ENCODE measurements at regions not wholly inside any gene's neighbourhood (a gene's known extent, or its start where the extent isn't known, plus 50 kb on each side); places are given as distances from the start of the nearest gene placed in this dataset.

- Histone ChIP-seq H3K27me3 (ENCODE audit: control insufficient read depth, insufficient read depth, low read length) (no peaks in the 10 kb centered on the region), H3K36me3 (replicated peaks; ENCODE audit: control insufficient read depth, insufficient read depth, low read length) (no peaks in the 10 kb centered on the region), H3K4me3 (ENCODE audit: insufficient read depth, low read depth, low read length) (no peak overlapping the region)
- no peak for DNase-seq
These were observed 53.6 kb upstream of the EPCAM start for GRCh38 chr2:47315475-47315874.

- Histone ChIP-seq H3K36me3 (replicated peaks; ENCODE audit: control insufficient read depth, insufficient read depth, low read length) (no peaks in the 10 kb centered on the region), H3K27me3 (ENCODE audit: control insufficient read depth, insufficient read depth, low read length) (no peaks in the 10 kb centered on the region), H3K4me3 (ENCODE audit: insufficient read depth, low read depth, low read length) (no peak overlapping the region)
- peak; percentile 48 for DNase-seq
These were observed 55.4 kb upstream of the EPCAM start for GRCh38 chr2:47313728-47314127.

- DNase-seq: peak; percentile 45
- no peaks in the 10 kb centered on the region for H3K27me3 ChIP-seq (ENCODE audit: control insufficient read depth, insufficient read depth, low read length)
These were observed 55.9 kb upstream of the EPCAM start for GRCh38 chr2:47313141-47313691.

GRCh38 chr2:47312491-47312850 is 56.6 kb upstream of the EPCAM start:
- H3K36me3 ChIP-seq (replicated peaks; ENCODE audit: control insufficient read depth, insufficient read depth, low read length): no peaks in the 10 kb centered on the region
- H3K4me3 ChIP-seq (ENCODE audit: insufficient read depth, low read depth, low read length): no peak overlapping the region
- no peak for DNase-seq
- H3K27me3 ChIP-seq (ENCODE audit: control insufficient read depth, insufficient read depth, low read length): no peaks in the 10 kb centered on the region

More at GRCh38 chr2:47313141-47313691, 55.9 kb upstream of the EPCAM start:
- Histone ChIP-seq H3K4me3 (ENCODE audit: insufficient read depth, low read depth, low read length) (no peak overlapping the region), H3K36me3 (replicated peaks; ENCODE audit: control insufficient read depth, insufficient read depth, low read length) (no peaks in the 10 kb centered on the region)

- DNase-seq: no peak
- no peaks in the 10 kb centered on the region for H3K36me3 ChIP-seq (replicated peaks; ENCODE audit: control insufficient read depth, insufficient read depth, low read length)
- H3K27me3 ChIP-seq (ENCODE audit: control insufficient read depth, insufficient read depth, low read length): no peaks in the 10 kb centered on the region
- no peak overlapping the region for H3K4me3 ChIP-seq (ENCODE audit: insufficient read depth, low read depth, low read length)
These were observed 57.2 kb upstream of the EPCAM start for GRCh38 chr2:47311764-47312490.

- no peaks in the 10 kb centered on the region for H3K27me3 ChIP-seq (ENCODE audit: control insufficient read depth, insufficient read depth, low read length)
- H3K4me3 ChIP-seq (ENCODE audit: insufficient read depth, low read depth, low read length): no peak overlapping the region
- no peak for DNase-seq
- no peaks in the 10 kb centered on the region for H3K36me3 ChIP-seq (replicated peaks; ENCODE audit: control insufficient read depth, insufficient read depth, low read length)
These were observed 58.1 kb upstream of the EPCAM start for GRCh38 chr2:47310801-47311560.

GRCh38 chr2:47309952-47310800 is 58.9 kb upstream of the EPCAM start:
- Histone ChIP-seq H3K36me3 (replicated peaks; ENCODE audit: control insufficient read depth, insufficient read depth, low read length) (no peaks in the 10 kb centered on the region), H3K4me3 (ENCODE audit: insufficient read depth, low read depth, low read length) (no peak overlapping the region), H3K27me3 (ENCODE audit: control insufficient read depth, insufficient read depth, low read length) (no peaks in the 10 kb centered on the region)
- DNase-seq: no peak

GRCh38 chr2:47309472-47309951 is 59.6 kb upstream of the EPCAM start:
- no peak for DNase-seq
- Histone ChIP-seq H3K4me3 (ENCODE audit: insufficient read depth, low read depth, low read length) (no peak overlapping the region), H3K36me3 (replicated peaks; ENCODE audit: control insufficient read depth, insufficient read depth, low read length) (no peaks in the 10 kb centered on the region), H3K27me3 (ENCODE audit: control insufficient read depth, insufficient read depth, low read length) (no peaks in the 10 kb centered on the region)

GRCh38 chr2:47307066-47307465 is 62.0 kb upstream of the EPCAM start:
- H3K36me3 ChIP-seq (replicated peaks; ENCODE audit: control insufficient read depth, insufficient read depth, low read length): no peaks in the 10 kb centered on the region
- H3K27me3 ChIP-seq (ENCODE audit: control insufficient read depth, insufficient read depth, low read length): no peaks in the 10 kb centered on the region
- DNase-seq: no peak
- no peak overlapping the region for H3K4me3 ChIP-seq (ENCODE audit: insufficient read depth, low read depth, low read length)

- Histone ChIP-seq H3K27me3 (ENCODE audit: control insufficient read depth, insufficient read depth, low read length) (no peaks in the 10 kb centered on the region), H3K36me3 (replicated peaks; ENCODE audit: control insufficient read depth, insufficient read depth, low read length) (no peaks in the 10 kb centered on the region), H3K4me3 (ENCODE audit: insufficient read depth, low read depth, low read length) (no peak overlapping the region)
- DNase-seq: no peak
These were observed 64.5 kb upstream of the EPCAM start for GRCh38 chr2:47304654-47305053.

- no peak overlapping the region for H3K4me3 ChIP-seq (ENCODE audit: insufficient read depth, low read depth, low read length)
- H3K36me3 ChIP-seq (replicated peaks; ENCODE audit: control insufficient read depth, insufficient read depth, low read length): no peaks in the 10 kb centered on the region
- no peaks in the 10 kb centered on the region for H3K27me3 ChIP-seq (ENCODE audit: control insufficient read depth, insufficient read depth, low read length)
- DNase-seq: no peak
These were observed 65.6 kb upstream of the EPCAM start for GRCh38 chr2:47303341-47304148.

GRCh38 chr2:47302308-47302707 is 66.8 kb upstream of the EPCAM start:
- Histone ChIP-seq H3K36me3 (replicated peaks; ENCODE audit: control insufficient read depth, insufficient read depth, low read length) (no peaks in the 10 kb centered on the region), H3K27me3 (ENCODE audit: control insufficient read depth, insufficient read depth, low read length) (no peaks in the 10 kb centered on the region), H3K4me3 (ENCODE audit: insufficient read depth, low read depth, low read length) (no peak overlapping the region)
- no peak for DNase-seq

GRCh38 chr2:47301731-47302130 is 67.4 kb upstream of the EPCAM start:
- no peaks in the 10 kb centered on the region for H3K27me3 ChIP-seq (ENCODE audit: control insufficient read depth, insufficient read depth, low read length)
- H3K4me3 ChIP-seq (ENCODE audit: insufficient read depth, low read depth, low read length): no peak overlapping the region
- DNase-seq: no peak
- no peaks in the 10 kb centered on the region for H3K36me3 ChIP-seq (replicated peaks; ENCODE audit: control insufficient read depth, insufficient read depth, low read length)

- no peaks in the 10 kb centered on the region for H3K27me3 ChIP-seq (ENCODE audit: control insufficient read depth, insufficient read depth, low read length)
- H3K4me3 ChIP-seq (ENCODE audit: insufficient read depth, low read depth, low read length): no peak overlapping the region
- H3K36me3 ChIP-seq (replicated peaks; ENCODE audit: control insufficient read depth, insufficient read depth, low read length): no peaks in the 10 kb centered on the region
- no peak for DNase-seq
These were observed 67.9 kb upstream of the EPCAM start for GRCh38 chr2:47301277-47301618.

Measured in H7 (cell line).